Thyroid gland (tissue), 4 donors: ENCODE measurements at regions not wholly inside any gene's neighbourhood (a gene's known extent, or its start where the extent isn't known, plus 50 kb on each side); places are given as distances from the start of the nearest gene placed in this dataset.

Experiments used
- POLR2A ChIP-seq, 2 donors: fragments of 450-650 bp; IDR thresholded peaks; one replicate each; pipeline ENCODE4 v1.6.1; 2017; ENCODE audit warnings: antibody characterized with exemption in 2 of 2, mild to moderate bottlenecking in 2 of 2, moderate library complexity in 1 of 2
- TF ChIP-seq, protein P1 (sequence below), 6 experiments: fragments of 200-600 bp in 3 of 6; fragments of 450-650 bp in 3 of 6; sonication (generic) in 3 of 6; IDR thresholded peaks; one replicate each; pipeline ENCODE4 v1.5.1; 2016 to 2019; ENCODE audit warnings: antibody characterized with exemption in 6 of 6, mild to moderate bottlenecking in 2 of 6, inconsistent platforms in 1 of 6, moderate library complexity in 1 of 6

DNA sequence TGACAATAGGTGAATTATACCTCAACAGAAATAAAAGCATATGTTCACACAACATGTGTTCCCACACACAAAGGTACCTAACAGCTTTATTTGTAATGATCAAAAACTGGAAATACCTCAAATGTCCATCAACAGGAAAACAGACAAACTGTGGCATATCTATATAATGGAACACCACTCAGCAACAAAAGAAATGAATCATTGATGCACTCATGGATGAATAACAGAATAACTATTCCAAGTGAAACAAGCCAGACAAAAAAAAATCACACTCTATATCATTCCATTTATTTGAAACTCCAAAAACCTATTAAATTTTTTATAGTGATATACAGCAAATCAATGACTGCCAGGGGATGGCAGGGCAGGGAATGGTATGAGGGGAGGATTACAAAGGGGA is 148.1 kb downstream of the PLS3 start:
- TF ChIP-seq, protein P1, sequence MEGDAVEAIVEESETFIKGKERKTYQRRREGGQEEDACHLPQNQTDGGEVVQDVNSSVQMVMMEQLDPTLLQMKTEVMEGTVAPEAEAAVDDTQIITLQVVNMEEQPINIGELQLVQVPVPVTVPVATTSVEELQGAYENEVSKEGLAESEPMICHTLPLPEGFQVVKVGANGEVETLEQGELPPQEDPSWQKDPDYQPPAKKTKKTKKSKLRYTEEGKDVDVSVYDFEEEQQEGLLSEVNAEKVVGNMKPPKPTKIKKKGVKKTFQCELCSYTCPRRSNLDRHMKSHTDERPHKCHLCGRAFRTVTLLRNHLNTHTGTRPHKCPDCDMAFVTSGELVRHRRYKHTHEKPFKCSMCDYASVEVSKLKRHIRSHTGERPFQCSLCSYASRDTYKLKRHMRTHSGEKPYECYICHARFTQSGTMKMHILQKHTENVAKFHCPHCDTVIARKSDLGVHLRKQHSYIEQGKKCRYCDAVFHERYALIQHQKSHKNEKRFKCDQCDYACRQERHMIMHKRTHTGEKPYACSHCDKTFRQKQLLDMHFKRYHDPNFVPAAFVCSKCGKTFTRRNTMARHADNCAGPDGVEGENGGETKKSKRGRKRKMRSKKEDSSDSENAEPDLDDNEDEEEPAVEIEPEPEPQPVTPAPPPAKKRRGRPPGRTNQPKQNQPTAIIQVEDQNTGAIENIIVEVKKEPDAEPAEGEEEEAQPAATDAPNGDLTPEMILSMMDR (IDR thresholded peaks at IDR 0.05), result no peak
- TF ChIP-seq POLR2A (IDR thresholded peaks at IDR 0.05), result no peak
